ENCODE measurements at regions not wholly inside any gene's neighbourhood (a gene's known extent, or its start where the extent isn't known, plus 50 kb on each side); places are given as distances from the start of the nearest gene placed in this dataset.

- no peak overlapping the region for H3K4me2 ChIP-seq
- no peaks in the 10 kb centered on the region for H3F3A ChIP-seq (replicated peaks; ENCODE audit: insufficient read depth)
- no peak for DNase-seq
- TF ChIP-seq MEF2A (IDR thresholded peaks at IDR 0.05; ENCODE audit: borderline replicate concordance, low read depth) (no peak), SIN3A (IDR thresholded peaks at IDR 0.05; ENCODE audit: borderline replicate concordance, low read depth, low read length) (no peak), EP300 (IDR thresholded peaks at IDR 0.05; ENCODE audit: borderline replicate concordance in 1 of 2, low read depth in 1 of 2, low read length in 1 of 2) (no peak), FOXM1 (IDR thresholded peaks at IDR 0.05; ENCODE audit: low read depth) (no peak), TCF12 (IDR thresholded peaks at IDR 0.05) (no peak), NFIC (IDR thresholded peaks at IDR 0.05; ENCODE audit: borderline replicate concordance) (no peak), YY1 (IDR thresholded peaks at IDR 0.05; ENCODE audit: low read depth) (no peak), ZBTB33 (IDR thresholded peaks at IDR 0.05; ENCODE audit: borderline replicate concordance, low read depth) (no peak), GABPA (IDR thresholded peaks at IDR 0.05; ENCODE audit: low read depth) (no peak)
- H3K27ac ChIP-seq (ENCODE audit: low read depth in 2 of 2, low read length in 1 of 2): no peak overlapping the region
- no peaks in the 10 kb centered on the region for H4K20me1 ChIP-seq (ENCODE audit: insufficient read depth)
- ChIA-PET CTCF (no interaction called here), POLR2A (no interaction called here)
- no peak overlapping the region for H3K4me3 ChIP-seq (ENCODE audit: low read depth in 2 of 2, low read length in 1 of 2)
- no peaks in the 10 kb centered on the region for H3K4me1 ChIP-seq (ENCODE audit: control insufficient read depth in 1 of 2, insufficient read depth in 2 of 2, low read depth in 1 of 2, low read length in 1 of 2)
- H3K27me3 ChIP-seq (ENCODE audit: insufficient read depth): no peaks in the 10 kb centered on the region
- no peaks in the 10 kb centered on the region for H3K9me2 ChIP-seq
- no peak overlapping the region for H2AFZ ChIP-seq (ENCODE audit: low read depth)
- no peaks in the 10 kb centered on the region for H3K36me3 ChIP-seq (replicated peaks in 1 of 2; ENCODE audit: control insufficient read depth in 1 of 2, insufficient read depth in 2 of 2, low read length in 1 of 2)
- no peak overlapping the region for H3K9ac ChIP-seq
- no peaks in the 10 kb centered on the region for H3K9me3 ChIP-seq
- H3K79me2 ChIP-seq (ENCODE audit: insufficient read depth): no peaks in the 10 kb centered on the region
- WGBS (ENCODE audit: low lambda C conversion rate): 8% methylated on average over 1 of the region's 1 CpG
Measured at GRCh38 chr14:98189062-98189461, 1082.9 kb downstream of the BCL11B start.

GRCh38 chr14:98189511-98189910, 1082.5 kb downstream of the BCL11B start:
- ChIA-PET POLR2A (no interaction called here), CTCF (no interaction called here)
- WGBS (ENCODE audit: low lambda C conversion rate): 5% methylated on average over 9 of the region's 9 CpGs
- Histone ChIP-seq H3K9me2 (no peaks in the 10 kb centered on the region), H3K27ac (ENCODE audit: low read depth in 2 of 2, low read length in 1 of 2) (no peak overlapping the region), H3K79me2 (ENCODE audit: insufficient read depth) (no peaks in the 10 kb centered on the region), H3K27me3 (ENCODE audit: insufficient read depth) (no peaks in the 10 kb centered on the region), H3F3A (replicated peaks; ENCODE audit: insufficient read depth) (no peaks in the 10 kb centered on the region), H4K20me1 (ENCODE audit: insufficient read depth) (no peaks in the 10 kb centered on the region), H3K4me3 (ENCODE audit: low read depth in 2 of 2, low read length in 1 of 2) (no peak overlapping the region), H3K9me3 (no peaks in the 10 kb centered on the region), H3K4me1 (ENCODE audit: control insufficient read depth in 1 of 2, insufficient read depth in 2 of 2, low read depth in 1 of 2, low read length in 1 of 2) (no peaks in the 10 kb centered on the region), H3K36me3 (replicated peaks in 1 of 2; ENCODE audit: control insufficient read depth in 1 of 2, insufficient read depth in 2 of 2, low read length in 1 of 2) (no peaks in the 10 kb centered on the region), H3K4me2 (no peak overlapping the region), H3K9ac (no peak overlapping the region), H2AFZ (ENCODE audit: low read depth) (no peak overlapping the region)
- TF ChIP-seq TCF12 (IDR thresholded peaks at IDR 0.05) (no peak), RXRA (IDR thresholded peaks at IDR 0.05; ENCODE audit: borderline replicate concordance, low read depth) (no peak), JUND (IDR thresholded peaks at IDR 0.05) (no peak), TAF1 (IDR thresholded peaks at IDR 0.05; ENCODE audit: borderline replicate concordance, low read depth, low read length) (no peak)
- DNase-seq: no peak

- Histone ChIP-seq H3K4me3 (ENCODE audit: low read depth in 2 of 2, low read length in 1 of 2) (no peak overlapping the region), H3K4me2 (no peak overlapping the region), H4K20me1 (ENCODE audit: insufficient read depth) (no peaks in the 10 kb centered on the region), H3K79me2 (ENCODE audit: insufficient read depth) (no peaks in the 10 kb centered on the region), H3F3A (replicated peaks; ENCODE audit: insufficient read depth) (no peaks in the 10 kb centered on the region), H3K4me1 (ENCODE audit: control insufficient read depth in 1 of 2, insufficient read depth in 2 of 2, low read depth in 1 of 2, low read length in 1 of 2) (no peaks in the 10 kb centered on the region), H3K9me3 (no peaks in the 10 kb centered on the region), H2AFZ (ENCODE audit: low read depth) (no peak overlapping the region), H3K27me3 (ENCODE audit: insufficient read depth) (no peaks in the 10 kb centered on the region), H3K9ac (no peak overlapping the region), H3K9me2 (no peaks in the 10 kb centered on the region), H3K27ac (ENCODE audit: low read depth in 2 of 2, low read length in 1 of 2) (no peak overlapping the region), H3K36me3 (replicated peaks in 1 of 2; ENCODE audit: control insufficient read depth in 1 of 2, insufficient read depth in 2 of 2, low read length in 1 of 2) (no peaks in the 10 kb centered on the region)
- 3% methylated on average over 1 of the region's 1 CpG for WGBS (ENCODE audit: low lambda C conversion rate)
- POLR2A ChIA-PET: no interaction called here
- CTCF ChIA-PET: no interaction called here
- no peak for DNase-seq
- TF ChIP-seq FOSL2 (IDR thresholded peaks at IDR 0.05; ENCODE audit: borderline replicate concordance, low read depth) (no peak), IRF3 (IDR thresholded peaks at IDR 0.05; ENCODE audit: low read depth, low read length) (no peak), ELF1 (IDR thresholded peaks at IDR 0.05) (no peak), GABPA (IDR thresholded peaks at IDR 0.05; ENCODE audit: low read depth) (no peak), POLR2AphosphoS5 (IDR thresholded peaks at IDR 0.05; ENCODE audit: low read depth, low read length) (no peak), RCOR1 (IDR thresholded peaks at IDR 0.05; ENCODE audit: low read length) (no peak), YY1 (IDR thresholded peaks at IDR 0.05; ENCODE audit: low read depth) (no peak), MXI1 (IDR thresholded peaks at IDR 0.05; ENCODE audit: low read depth, low read length) (no peak), USF2 (IDR thresholded peaks at IDR 0.05; ENCODE audit: borderline replicate concordance, low read depth, low read length) (no peak), TEAD4 (IDR thresholded peaks at IDR 0.05; ENCODE audit: borderline replicate concordance, insufficient read depth) (no peak), CHD2 (IDR thresholded peaks at IDR 0.05; ENCODE audit: low read length, partially characterized antibody) (no peak)
Measured at GRCh38 chr14:98189944-98190343, 1082.1 kb downstream of the BCL11B start.

All from SK-N-SH (cell line).